SK-N-SH (cell line): ENCODE measurements at regions not wholly inside any gene's neighbourhood (a gene's known extent, or its start where the extent isn't known, plus 50 kb on each side); places are given as distances from the start of the nearest gene placed in this dataset.
A peak's percentile ranks its signal among the peaks of the same experiment; 100 is the strongest.

Experiments used
- CTCF ChIA-PET: fragments of 300-600, 350-600 bp; formaldehyde crosslinking; extraction: SDS; loops from one replicate; lab custom pipeline; 2021; lab: Yijun Ruan, JAX
- POLR2A ChIA-PET: fragments of 350-600 bp; sonication (Branson Sonifier 250); formaldehyde crosslinking; extraction: SDS; loops from one replicate; lab custom pipeline; 2020; ENCODE audit warnings: antibody characterized with exemption, inconsistent platforms; lab: Yijun Ruan, JAX
- DNase-seq: peaks from one replicate; pipeline ENCODE4 v3.0.0; 2012
- H2AFZ ChIP-seq: fragments of 200-600 bp; sonication (generic); 2 replicates; pipeline ENCODE4 v1.8.1; 2016; ENCODE audit warnings: antibody characterized with exemption, mild to moderate bottlenecking, low read depth
- H3F3A ChIP-seq: fragments of 200-600 bp; sonication (generic); replicated peaks from 2 replicates; pipeline ENCODE3; 2016; ENCODE audit warnings: antibody characterized with exemption, mild to moderate bottlenecking; ENCODE audit not compliant: insufficient read depth
- H3K27ac ChIP-seq, 2 experiments: fragments of 200-500 bp in 1 of 2; fragments of 200-600 bp in 1 of 2; sonication (Bioruptor generic) in 1 of 2; sonication (generic), shearing (Covaris generic) in 1 of 2; 2 replicates each; pipeline versions ENCODE4 v1.5.1 to v1.6.1; 2014 to 2016; ENCODE audit warnings: low read depth in 2 of 2, inconsistent platforms in 1 of 2, low read length in 1 of 2, mild to moderate bottlenecking in 1 of 2, mixed read lengths in 1 of 2
- H3K27me3 ChIP-seq: fragments of 200-600 bp; sonication (generic), shearing (Covaris generic); 2 replicates; pipeline ENCODE4 v1.6.1; 2016; ENCODE audit warnings: mixed run types; ENCODE audit not compliant: insufficient read depth
- H3K36me3 ChIP-seq, 2 experiments: fragments of 200-500 bp in 1 of 2; fragments of 200-600 bp in 1 of 2; sonication (Bioruptor generic) in 1 of 2; sonication (generic) in 1 of 2; replicated peaks in 1 of 2; 2 replicates each; pipeline versions ENCODE3 to v1.5.1; 2014 to 2016; ENCODE audit warnings: low read length in 1 of 2, mild to moderate bottlenecking in 1 of 2; ENCODE audit not compliant: insufficient read depth in 2 of 2, control insufficient read depth in 1 of 2
- H3K4me1 ChIP-seq, 2 experiments: fragments of 200-500 bp in 1 of 2; fragments of 200-600 bp in 1 of 2; sonication (Bioruptor generic) in 1 of 2; sonication (generic), shearing (Covaris generic) in 1 of 2; 2 replicates each; pipeline versions ENCODE4 v1.5.1 to v1.6.1; 2014 to 2016; ENCODE audit warnings: low read depth in 1 of 2, low read length in 1 of 2, mixed run types in 1 of 2; ENCODE audit not compliant: insufficient read depth in 2 of 2, control insufficient read depth in 1 of 2
- H3K4me2 ChIP-seq: fragments of 200-600 bp; sonication (generic), shearing (Covaris generic); 2 replicates; pipeline ENCODE4 v1.6.1; 2017; ENCODE audit warnings: mixed run types
- H3K4me3 ChIP-seq, 2 experiments: fragments of 200-500 bp in 1 of 2; fragments of 200-600 bp in 1 of 2; sonication (Bioruptor generic) in 1 of 2; sonication (generic), shearing (Covaris generic) in 1 of 2; 2 replicates each; pipeline versions ENCODE4 v1.5.1 to v1.8.1; 2014 to 2016; ENCODE audit warnings: low read depth in 2 of 2, inconsistent platforms in 1 of 2, low read length in 1 of 2, mild to moderate bottlenecking in 1 of 2, mixed read lengths in 1 of 2, moderate library complexity in 1 of 2
- H3K79me2 ChIP-seq: fragments of 200-600 bp; sonication (generic); 2 replicates; pipeline ENCODE4 v1.8.1; 2017; ENCODE audit warnings: mild to moderate bottlenecking; ENCODE audit not compliant: insufficient read depth
- H3K9ac ChIP-seq: fragments of 200-600 bp; sonication (generic); 2 replicates; pipeline ENCODE4 v1.6.1; 2017; ENCODE audit warnings: mixed run types
- H3K9me2 ChIP-seq: fragments of 200-600 bp; sonication (generic); 2 replicates; pipeline ENCODE4 v1.6.1; 2017; ENCODE audit warnings: mixed run types
- H3K9me3 ChIP-seq: fragments of 200-600 bp; sonication (generic); 2 replicates; pipeline ENCODE4 v1.6.1; 2017; ENCODE audit warnings: mixed run types, mild to moderate bottlenecking, moderate library complexity
- H4K20me1 ChIP-seq: fragments of 200-600 bp; sonication (generic); 2 replicates; pipeline ENCODE4 v1.6.1; 2017; ENCODE audit warnings: mild to moderate bottlenecking, mixed run types; ENCODE audit not compliant: insufficient read depth
- GABPA ChIP-seq: IDR thresholded peaks from 2 replicates; pipeline ENCODE4 v1.4.0; 2012; ENCODE audit warnings: low read depth, mild to moderate bottlenecking
- GATA2 ChIP-seq: sonication (generic); formaldehyde crosslinking; IDR thresholded peaks from 2 replicates; pipeline ENCODE4 v1.5.0; 2020; ENCODE audit warnings: mild to moderate bottlenecking, missing genetic modification reagents
- JUND ChIP-seq: IDR thresholded peaks from 2 replicates; pipeline ENCODE4 v1.4.0; 2012
- WGBS: methylation state at CpG from one replicate; pipeline ENCODE4 v1.1.6; 2017; ENCODE audit warnings: low lambda C conversion rate; 5-methylcytosine and 5-hydroxymethylcytosine counted together
- TF ChIP-seq, protein P1 (sequence below): IDR thresholded peaks from 2 replicates; pipeline ENCODE4 v1.4.0; 2012; ENCODE audit warnings: low read depth, borderline replicate concordance

DNA sequence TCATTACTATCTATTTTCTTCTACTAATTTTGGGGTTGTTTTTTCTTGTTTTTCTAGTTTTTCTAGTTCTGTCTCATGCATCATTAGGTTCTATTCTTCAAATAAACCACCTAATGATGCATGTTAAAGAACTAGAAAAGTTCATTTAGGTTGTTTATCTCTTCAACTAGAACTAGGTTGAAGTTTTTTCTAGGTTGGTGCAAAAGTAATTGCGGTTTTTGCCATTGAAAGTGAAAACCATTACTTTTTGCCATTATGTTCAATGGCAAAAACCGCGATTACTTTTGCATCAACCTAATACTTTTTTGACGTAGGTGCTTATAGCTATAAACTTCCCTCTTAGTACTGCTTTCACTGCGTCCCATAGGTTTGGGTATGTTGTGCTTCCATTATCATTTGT, 64.4 kb upstream of the SLC7A3 start:
- Histone ChIP-seq H2AFZ (no peak overlapping the region), H3K4me1 (no peaks in the 10 kb centered on the region), H3F3A (no peaks in the 10 kb centered on the region), H3K9ac (no peak overlapping the region), H3K9me2 (no peaks in the 10 kb centered on the region), H4K20me1 (no peaks in the 10 kb centered on the region), H3K27me3 (no peaks in the 10 kb centered on the region), H3K9me3 (no peaks in the 10 kb centered on the region), H3K79me2 (no peaks in the 10 kb centered on the region), H3K4me3 (no peak overlapping the region), H3K27ac (no peak overlapping the region), H3K36me3 (no peaks in the 10 kb centered on the region), H3K4me2 (no peak overlapping the region)
- WGBS: 34% methylated on average over 5 of the region's 5 CpGs
- ChIA-PET POLR2A (no interaction called here), CTCF (no interaction called here)
- TF ChIP-seq, protein P1, sequence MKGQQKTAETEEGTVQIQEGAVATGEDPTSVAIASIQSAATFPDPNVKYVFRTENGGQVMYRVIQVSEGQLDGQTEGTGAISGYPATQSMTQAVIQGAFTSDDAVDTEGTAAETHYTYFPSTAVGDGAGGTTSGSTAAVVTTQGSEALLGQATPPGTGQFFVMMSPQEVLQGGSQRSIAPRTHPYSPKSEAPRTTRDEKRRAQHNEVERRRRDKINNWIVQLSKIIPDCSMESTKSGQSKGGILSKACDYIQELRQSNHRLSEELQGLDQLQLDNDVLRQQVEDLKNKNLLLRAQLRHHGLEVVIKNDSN: no peak
- DNase-seq: no peak

DNA sequence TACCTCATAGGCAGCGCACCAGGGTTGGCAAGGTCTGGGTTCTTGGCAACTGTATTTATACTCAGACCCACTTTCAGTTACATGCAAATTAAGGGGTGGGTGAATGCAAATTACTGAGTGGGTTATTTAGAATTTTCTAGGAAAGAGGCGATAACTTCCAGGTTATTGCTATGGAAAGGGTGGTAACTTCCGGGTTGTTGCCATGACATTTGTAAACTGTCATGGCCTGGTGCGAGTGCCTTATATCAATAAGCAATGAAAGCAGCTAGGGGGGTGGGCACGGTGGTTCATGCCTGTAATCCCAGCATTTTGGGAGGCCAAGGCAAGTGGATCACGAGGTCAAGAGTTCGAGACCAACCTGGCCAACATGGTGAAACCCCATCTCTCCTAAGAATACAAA, 57.5 kb upstream of the SLC7A3 start:
- no peaks in the 10 kb centered on the region for H3K79me2 ChIP-seq
- H3K4me3 ChIP-seq: no peak overlapping the region
- H3K9me3 ChIP-seq: no peaks in the 10 kb centered on the region
- WGBS: 41% methylated on average over 7 of the region's 7 CpGs
- H3K4me2 ChIP-seq: no peak overlapping the region
- TF ChIP-seq JUND (no peak), GATA2 (CRISPR knock-in tag) (no peak), GABPA (peak; percentile 38; the same call in 1 of the 2 replicates)
- TF ChIP-seq, all 33 proteins: peak for 1
- Histone ChIP-seq H3K4me1 (no peaks in the 10 kb centered on the region), H3F3A (no peaks in the 10 kb centered on the region), H4K20me1 (no peaks in the 10 kb centered on the region), H2AFZ (no peak overlapping the region), H3K36me3 (no peaks in the 10 kb centered on the region), H3K27me3 (no peaks in the 10 kb centered on the region; the same call in 1 of the 2 replicates), H3K9ac (no peak overlapping the region), H3K27ac (no peak overlapping the region), H3K9me2 (no peaks in the 10 kb centered on the region)
- CTCF ChIA-PET: no interaction called here
- POLR2A ChIA-PET: no interaction called here
- DNase-seq: no peak
